K562 (cell line): ENCODE measurements at regions not wholly inside any gene's neighbourhood (a gene's known extent, or its start where the extent isn't known, plus 50 kb on each side); places are given as distances from the start of the nearest gene placed in this dataset.

ENCODE experiments used
- ATAC-seq: fragments of 200-7000 bp; cut with Tn5 transposase; 3 replicates; pipeline ENCODE4 v1.9.1; 2020; ENCODE audit warnings: moderate library complexity
- BruUV-seq: library from RNA; stranded (reverse); fragments of 400-500 nt; replicated peaks from 2 replicates; lab custom pipeline; 2021; lab: Mats Ljungman, UMichigan
- CTCF ChIA-PET: fragments of 300-600 bp; formaldehyde crosslinking; extraction: SDS; loops from one replicate; lab custom pipeline; 2021; ENCODE audit warnings: low intra/inter-chr PET ratio; lab: Yijun Ruan, JAX
- POLR2A ChIA-PET: fragments of 300-600, 350-650 bp; sonication (Branson Sonifier 250); formaldehyde crosslinking; extraction: SDS; loops from one replicate; lab custom pipeline; 2021; ENCODE audit warnings: antibody characterized with exemption, inconsistent platforms; lab: Yijun Ruan, JAX
- DNase-seq, 4 experiments: peaks; one replicate each; pipeline versions ENCODE4 v3.0.0 to v3.0.0-alpha.2; 2011 to 2018; ENCODE audit warnings: low spot score in 3 of 4, mixed read lengths in 3 of 4; ENCODE audit errors: extremely low read depth in 1 of 4
- FAIRE-seq: peaks from 2 replicates; lab custom pipeline; 2011; peaks lifted over from hg19 to GRCh38; lab: Jason Lieb, UNC
- H2AFZ ChIP-seq: 2 replicates; pipeline ENCODE4 v1.6.0; 2011; ENCODE audit warnings: low read depth, low read length, control low read depth, inconsistent platforms
- H3K27ac ChIP-seq: fragments of 200-600 bp; 3 replicates; pipeline ENCODE4 v1.8.0; 2011; ENCODE audit warnings: low read depth, mild to moderate bottlenecking, control low read depth, inconsistent platforms, low read length, moderate library complexity, mixed read lengths; ENCODE audit errors: extremely low read depth
- H3K27me3 ChIP-seq, 2 experiments: fragments of 300-600 bp in 1 of 2; 2 replicates in 1 of 2; 3 replicates in 1 of 2; pipeline versions ENCODE4 v1.6.0 to v1.8.0; 2011; ENCODE audit warnings: inconsistent platforms in 2 of 2, low read length in 2 of 2, mild to moderate bottlenecking in 1 of 2, mixed read lengths in 1 of 2, moderate library complexity in 1 of 2; ENCODE audit not compliant: control insufficient read depth in 2 of 2, insufficient read depth in 2 of 2
- H3K36me3 ChIP-seq: fragments of 300-600 bp; 3 replicates; pipeline ENCODE4 v1.8.0; 2011; ENCODE audit warnings: mild to moderate bottlenecking, low read length, inconsistent platforms; ENCODE audit not compliant: control insufficient read depth, insufficient read depth
- H3K4me1 ChIP-seq, 2 experiments: fragments of 200-600 bp in 1 of 2; replicated peaks in 1 of 2; 2 replicates in 1 of 2; 3 replicates in 1 of 2; pipeline versions ENCODE4 v1.5.1 to v1.8.0; 2011; ENCODE audit warnings: inconsistent platforms in 2 of 2, low read length in 2 of 2, mild to moderate bottlenecking in 1 of 2, mixed read lengths in 1 of 2, moderate library complexity in 1 of 2; ENCODE audit not compliant: control insufficient read depth in 2 of 2, insufficient read depth in 2 of 2
- H3K4me2 ChIP-seq: 2 replicates; pipeline ENCODE4 v1.6.1; 2011; ENCODE audit warnings: low read length, control low read depth, inconsistent platforms, mixed read lengths; ENCODE audit not compliant: insufficient read depth
- H3K4me3 ChIP-seq: fragments of 200-600 bp; sonication (generic), shearing (Covaris generic); 2 replicates; pipeline ENCODE4 v1.5.1; 2016; ENCODE audit warnings: control low read depth, inconsistent platforms
- H3K79me2 ChIP-seq: fragments of 200-600 bp; 3 replicates; pipeline ENCODE4 v1.8.0; 2011; ENCODE audit warnings: low read length, inconsistent platforms; ENCODE audit not compliant: control insufficient read depth, insufficient read depth
- H3K9ac ChIP-seq, 2 experiments: 2 replicates each; pipeline versions ENCODE4 v1.6.0 to v1.6.1; 2011; ENCODE audit warnings: low read depth in 2 of 2, low read length in 2 of 2, control low read depth in 1 of 2, inconsistent platforms in 1 of 2, mild to moderate bottlenecking in 1 of 2, mixed read lengths in 1 of 2; ENCODE audit not compliant: insufficient read depth in 1 of 2
- H3K9me1 ChIP-seq: one replicate; pipeline ENCODE4 v1.6.0; 2011; ENCODE audit warnings: inconsistent platforms, mild to moderate bottlenecking, low read length, moderate library complexity; ENCODE audit not compliant: control insufficient read depth, insufficient read depth
- H3K9me3 ChIP-seq: replicated peaks from 2 replicates; pipeline ENCODE4 v1.5.1; 2011; ENCODE audit warnings: low read depth, low read length, inconsistent platforms; ENCODE audit not compliant: control insufficient read depth, insufficient read depth
- H4K20me1 ChIP-seq: replicated peaks from 2 replicates; pipeline ENCODE4 v1.6.1; 2011; ENCODE audit warnings: low read length, inconsistent platforms, mixed read lengths; ENCODE audit not compliant: control insufficient read depth, insufficient read depth
- BCL6 ChIP-seq: fragments of 250-450 bp; sonication (Bioruptor Pico); IDR thresholded peaks from 2 replicates; pipeline ENCODE4 v1.4.0; 2020
- BRD4 ChIP-seq: fragments of 200-600 bp; sonication (generic); IDR thresholded peaks from 2 replicates; pipeline ENCODE4 v1.6.1; 2017; ENCODE audit warnings: inconsistent platforms
- ESRRA ChIP-seq: fragments of 450-650 bp; IDR thresholded peaks from 2 replicates; pipeline ENCODE4 v1.6.1; 2014; ENCODE audit warnings: low read depth, mild to moderate bottlenecking, moderate library complexity, borderline replicate concordance
- FOXO4 ChIP-seq: fragments of 450-650 bp; formaldehyde crosslinking; IDR thresholded peaks from 2 replicates; pipeline ENCODE4 v1.4.0; 2020; ENCODE audit warnings: mild to moderate bottlenecking, moderate library complexity
- HCFC1 ChIP-seq: IDR thresholded peaks from 2 replicates; pipeline ENCODE4 v1.6.1; 2012; ENCODE audit warnings: low read depth, low read length, improper control_type of control experiment
- HIVEP1 ChIP-seq: fragments of 250-450 bp; sonication (Bioruptor Pico); IDR thresholded peaks from 2 replicates; pipeline ENCODE4 v1.4.0; 2020; ENCODE audit warnings: mild to moderate bottlenecking
- MEF2A ChIP-seq: IDR thresholded peaks from 2 replicates; pipeline ENCODE4 v1.6.1; 2011; ENCODE audit warnings: low read depth, mild to moderate bottlenecking, low read length, moderate library complexity; ENCODE audit not compliant: control insufficient read depth
- NCOA1 ChIP-seq: fragments of 450-650 bp; IDR thresholded peaks from 2 replicates; pipeline ENCODE4 v1.6.1; 2016; ENCODE audit warnings: low read depth
- NFIX ChIP-seq: fragments of 250-450 bp; sonication (Bioruptor Pico); IDR thresholded peaks from 2 replicates; pipeline ENCODE4 v1.4.0; 2020; ENCODE audit warnings: low read depth, mild to moderate bottlenecking, moderate library complexity
- NRF1 ChIP-seq, 2 experiments: fragments of 450-650 bp; IDR thresholded peaks in 1 of 2; conservative IDR thresholded peaks in 1 of 2; 2 replicates each; pipeline ENCODE4 v1.6.1; 2014; ENCODE audit warnings: mild to moderate bottlenecking in 2 of 2
- POLR3G ChIP-seq: IDR thresholded peaks from 2 replicates; pipeline ENCODE4 v1.6.1; 2011; ENCODE audit not compliant: insufficient read length, insufficient replicate concordance; ENCODE audit errors: extremely low read depth
- RBM39 ChIP-seq: fragments of 200-400 bp; formaldehyde crosslinking; optimal IDR thresholded peaks from 2 replicates; pipeline ENCODE3; 2018; ENCODE audit warnings: low read depth, low read length
- SMARCC2 ChIP-seq: fragments of 450-650 bp; IDR thresholded peaks from 2 replicates; pipeline ENCODE4 v1.6.1; 2017; ENCODE audit warnings: antibody characterized with exemption, moderate library complexity, mild to moderate bottlenecking, low read depth
- SUPT5H ChIP-seq: fragments of 450-650 bp; IDR thresholded peaks from 2 replicates; pipeline ENCODE4 v1.6.1; 2016
- ZFP1 ChIP-seq: fragments of 450-650 bp; formaldehyde crosslinking; IDR thresholded peaks from 2 replicates; pipeline ENCODE4 v1.4.0; 2020; ENCODE audit warnings: mild to moderate bottlenecking, mixed read lengths
- ZNF121 ChIP-seq: sonication (generic); formaldehyde crosslinking; conservative IDR thresholded peaks from 2 replicates; pipeline ENCODE4 v1.8.0; 2022; ENCODE audit warnings: missing genetic modification reagents
- WGBS: fragments of 100-300 bp; shearing (Covaris generic); methylation state at CpG from one replicate; pipeline ENCODE4 v1.1.6; 2016; ENCODE audit warnings: low coverage, mixed read lengths; ENCODE audit not compliant: insufficient coverage; ENCODE audit errors: missing lambda C conversion rate; 5-methylcytosine and 5-hydroxymethylcytosine counted together
- in situ Hi-C: fragments of 300-500 bp; cut with MboI; formaldehyde crosslinking; loops from 4 replicates; pipeline ENCODE4 v1.15.0; 2018; ENCODE audit warnings: inconsistent platforms, mixed read lengths
- intact Hi-C: fragments of 100-400 bp; cut with micrococcal nuclease; formaldehyde crosslinking; loops from 2 replicates; pipeline ENCODE4 v1.14.2; 2022
- TF ChIP-seq, protein P1 (sequence below): sonication (generic); formaldehyde crosslinking; IDR thresholded peaks from 2 replicates; pipeline ENCODE4 v1.8.0; 2022; ENCODE audit warnings: missing genetic modification reagents, mild to moderate bottlenecking, borderline replicate concordance

GRCh38 chr11:112511911-112512310 is 251.3 kb upstream of the PLET1 start:
- Histone ChIP-seq H3K4me1 (no peaks in the 10 kb centered on the region), H3K4me2 (no peak overlapping the region), H3K36me3 (no peaks in the 10 kb centered on the region), H3K4me3 (no peak overlapping the region), H3K27me3 (no peaks in the 10 kb centered on the region; a peak in 2 of 5 replicates), H3K9me1 (no peaks in the 10 kb centered on the region), H2AFZ (no peak overlapping the region), H3K9ac (no peak overlapping the region), H4K20me1 (no peaks in the 10 kb centered on the region)
- DNase-seq = no peak
- CTCF ChIA-PET = no interaction called here
- no peak for FAIRE-seq
- no TSS peak for BruUV-seq
- WGBS = 5% methylated on average over 1 of the region's 1 CpG
- in situ Hi-C loops = no loop called here
- no peak for TF ChIP-seq NFIX
- no peak for TF ChIP-seq HCFC1
- no peak for TF ChIP-seq SUPT5H
- TF ChIP-seq NCOA1 = no peak
- no peak for TF ChIP-seq ZFP1 (CRISPR knock-in tag)
- TF ChIP-seq BRD4 = no peak
- TF ChIP-seq POLR3G = no peak
- TF ChIP-seq ZNF121 (CRISPR knock-in tag) = no peak
- no peak for TF ChIP-seq BCL6 (CRISPR knock-in tag)
- no peak for TF ChIP-seq HIVEP1 (CRISPR knock-in tag)
- TF ChIP-seq, protein P1, sequence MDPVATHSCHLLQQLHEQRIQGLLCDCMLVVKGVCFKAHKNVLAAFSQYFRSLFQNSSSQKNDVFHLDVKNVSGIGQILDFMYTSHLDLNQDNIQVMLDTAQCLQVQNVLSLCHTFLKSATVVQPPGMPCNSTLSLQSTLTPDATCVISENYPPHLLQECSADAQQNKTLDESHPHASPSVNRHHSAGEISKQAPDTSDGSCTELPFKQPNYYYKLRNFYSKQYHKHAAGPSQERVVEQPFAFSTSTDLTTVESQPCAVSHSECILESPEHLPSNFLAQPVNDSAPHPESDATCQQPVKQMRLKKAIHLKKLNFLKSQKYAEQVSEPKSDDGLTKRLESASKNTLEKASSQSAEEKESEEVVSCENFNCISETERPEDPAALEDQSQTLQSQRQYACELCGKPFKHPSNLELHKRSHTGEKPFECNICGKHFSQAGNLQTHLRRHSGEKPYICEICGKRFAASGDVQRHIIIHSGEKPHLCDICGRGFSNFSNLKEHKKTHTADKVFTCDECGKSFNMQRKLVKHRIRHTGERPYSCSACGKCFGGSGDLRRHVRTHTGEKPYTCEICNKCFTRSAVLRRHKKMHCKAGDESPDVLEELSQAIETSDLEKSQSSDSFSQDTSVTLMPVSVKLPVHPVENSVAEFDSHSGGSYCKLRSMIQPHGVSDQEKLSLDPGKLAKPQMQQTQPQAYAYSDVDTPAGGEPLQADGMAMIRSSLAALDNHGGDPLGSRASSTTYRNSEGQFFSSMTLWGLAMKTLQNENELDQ (CRISPR knock-in tag) = no peak
- no peak for TF ChIP-seq SMARCC2
- TF ChIP-seq FOXO4 (CRISPR knock-in tag) = no peak
- no peak for TF ChIP-seq ESRRA
- TF ChIP-seq NRF1 (conservative IDR thresholded peaks at IDR 0.05 in 1 of 2, IDR thresholded peaks at IDR 0.05 in 1 of 2) = no peak
- no peak for TF ChIP-seq MEF2A
- TF ChIP-seq RBM39 = no peak
- TF ChIP-seq, all 486 proteins: peak for 0
- no peak for ATAC-seq
- intact Hi-C loops = no loop called here
- H3K27ac ChIP-seq = no peak overlapping the region
- H3K9me3 ChIP-seq = no peaks in the 10 kb centered on the region
- POLR2A ChIA-PET = no interaction called here
- H3K79me2 ChIP-seq = no peaks in the 10 kb centered on the region
